GM12873 (cell line): ENCODE measurements at regions not wholly inside any gene's neighbourhood (a gene's known extent, or its start where the extent isn't known, plus 50 kb on each side); places are given as distances from the start of the nearest gene placed in this dataset.

Source experiments
- TF ChIP-seq, protein P1 (sequence below): IDR thresholded peaks from 2 replicates; pipeline ENCODE4 v1.5.1; 2012; ENCODE audit warnings: low read depth, mild to moderate bottlenecking, moderate library complexity, low read length, control low read depth; ENCODE audit not compliant: insufficient read depth; ENCODE audit errors: missing control alignments

DNA sequence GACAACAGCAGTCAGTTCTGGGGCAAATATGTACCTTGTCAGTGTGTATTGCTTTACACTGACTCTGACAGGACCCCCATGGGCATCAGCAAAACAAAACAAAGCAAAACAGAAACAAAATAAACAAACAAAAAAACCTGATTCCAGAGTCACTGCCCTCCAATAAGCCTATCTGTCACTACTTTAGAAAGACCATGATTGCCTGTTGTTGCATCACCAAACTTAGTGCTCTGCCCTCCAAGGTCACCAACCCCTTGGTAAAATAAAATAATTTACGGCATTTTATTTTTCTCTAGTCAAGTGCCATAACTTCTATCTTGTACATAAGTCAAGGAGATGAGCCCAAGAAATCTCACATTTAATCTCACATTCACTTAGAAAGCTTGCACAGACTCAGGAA is 120.9 kb upstream of the ADAMTS3 start:
- TF ChIP-seq, protein P1, sequence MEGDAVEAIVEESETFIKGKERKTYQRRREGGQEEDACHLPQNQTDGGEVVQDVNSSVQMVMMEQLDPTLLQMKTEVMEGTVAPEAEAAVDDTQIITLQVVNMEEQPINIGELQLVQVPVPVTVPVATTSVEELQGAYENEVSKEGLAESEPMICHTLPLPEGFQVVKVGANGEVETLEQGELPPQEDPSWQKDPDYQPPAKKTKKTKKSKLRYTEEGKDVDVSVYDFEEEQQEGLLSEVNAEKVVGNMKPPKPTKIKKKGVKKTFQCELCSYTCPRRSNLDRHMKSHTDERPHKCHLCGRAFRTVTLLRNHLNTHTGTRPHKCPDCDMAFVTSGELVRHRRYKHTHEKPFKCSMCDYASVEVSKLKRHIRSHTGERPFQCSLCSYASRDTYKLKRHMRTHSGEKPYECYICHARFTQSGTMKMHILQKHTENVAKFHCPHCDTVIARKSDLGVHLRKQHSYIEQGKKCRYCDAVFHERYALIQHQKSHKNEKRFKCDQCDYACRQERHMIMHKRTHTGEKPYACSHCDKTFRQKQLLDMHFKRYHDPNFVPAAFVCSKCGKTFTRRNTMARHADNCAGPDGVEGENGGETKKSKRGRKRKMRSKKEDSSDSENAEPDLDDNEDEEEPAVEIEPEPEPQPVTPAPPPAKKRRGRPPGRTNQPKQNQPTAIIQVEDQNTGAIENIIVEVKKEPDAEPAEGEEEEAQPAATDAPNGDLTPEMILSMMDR, result no peak

DNA sequence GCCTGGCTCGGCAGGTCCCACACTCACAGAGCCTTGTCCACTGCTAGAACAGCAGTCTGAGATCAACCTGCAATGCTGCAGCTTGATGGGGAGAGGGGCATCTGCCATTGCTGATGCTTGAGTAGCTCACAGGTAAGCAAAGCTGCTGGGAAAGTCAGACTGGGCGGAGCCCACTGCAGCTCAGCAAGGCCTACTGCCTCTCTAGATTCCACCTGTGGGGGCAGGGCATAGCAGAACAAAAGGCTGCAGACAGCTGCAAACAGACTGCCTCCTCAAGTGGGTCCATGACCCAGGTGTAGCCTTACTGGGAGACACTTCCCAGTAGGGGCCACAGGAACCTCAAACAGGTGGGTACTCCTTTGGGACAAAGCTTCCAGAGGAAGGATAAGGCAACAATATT is 110.6 kb upstream of the ADAMTS3 start:
- TF ChIP-seq, protein P1, result no peak

DNA sequence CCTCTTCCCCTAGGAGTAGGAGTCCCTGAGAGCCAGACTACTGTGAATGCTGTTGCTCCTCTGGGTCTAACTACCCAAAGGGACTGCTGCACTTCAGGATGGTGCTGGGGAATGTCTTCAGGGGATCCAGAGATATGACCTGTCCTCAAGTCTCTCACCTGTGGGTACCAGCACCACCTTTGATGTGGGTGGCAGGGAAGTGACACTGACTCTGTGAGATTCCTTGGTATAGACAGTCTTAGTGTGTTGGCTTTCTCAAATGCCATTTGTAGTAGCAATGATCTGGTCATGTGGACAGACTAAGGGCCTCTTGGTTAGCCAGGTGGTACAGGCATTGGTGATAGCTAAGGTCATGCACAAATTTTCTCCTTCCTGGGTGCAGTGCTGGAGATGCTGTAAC is 108.9 kb upstream of the ADAMTS3 start:
- TF ChIP-seq, protein P1, result no peak

DNA sequence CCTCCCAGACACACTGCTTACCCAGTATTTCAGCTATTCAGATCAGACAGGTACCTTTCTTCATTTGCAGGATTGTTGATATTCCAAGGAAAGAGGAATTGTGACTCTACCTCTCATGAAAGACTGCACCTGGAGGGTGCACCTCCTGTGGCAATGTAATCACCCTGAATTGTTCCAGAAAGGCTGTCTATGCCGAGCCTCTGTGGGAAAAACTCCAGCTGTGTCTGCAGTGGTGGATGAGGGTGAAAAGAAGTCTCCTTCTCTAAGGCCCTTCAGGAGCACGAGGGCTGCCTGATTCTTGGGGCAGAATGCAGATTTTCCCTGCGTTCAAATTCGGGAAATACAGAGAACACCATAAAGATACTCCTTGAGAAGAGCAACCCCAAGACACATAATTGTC is 108.2 kb upstream of the ADAMTS3 start:
- TF ChIP-seq, protein P1, result no peak

DNA sequence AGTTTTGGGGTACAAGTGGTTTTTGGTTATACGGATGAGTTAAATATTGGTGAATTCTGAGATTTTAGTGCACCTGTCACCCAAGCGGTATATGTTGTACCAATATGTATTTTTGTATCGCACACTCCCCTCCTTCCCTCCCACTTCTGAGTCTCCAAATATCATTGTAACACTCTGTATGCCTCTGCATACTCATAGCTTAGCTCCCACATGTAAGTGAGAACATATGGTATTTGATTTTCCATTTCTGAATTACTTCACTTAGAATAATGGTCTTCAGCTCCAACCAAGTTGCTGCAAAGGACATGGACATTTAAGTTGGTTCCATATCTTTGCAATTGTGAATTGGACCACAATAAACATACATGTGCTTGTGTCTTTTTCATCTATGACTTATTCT is 103.0 kb upstream of the ADAMTS3 start:
- TF ChIP-seq, protein P1, result no peak

DNA sequence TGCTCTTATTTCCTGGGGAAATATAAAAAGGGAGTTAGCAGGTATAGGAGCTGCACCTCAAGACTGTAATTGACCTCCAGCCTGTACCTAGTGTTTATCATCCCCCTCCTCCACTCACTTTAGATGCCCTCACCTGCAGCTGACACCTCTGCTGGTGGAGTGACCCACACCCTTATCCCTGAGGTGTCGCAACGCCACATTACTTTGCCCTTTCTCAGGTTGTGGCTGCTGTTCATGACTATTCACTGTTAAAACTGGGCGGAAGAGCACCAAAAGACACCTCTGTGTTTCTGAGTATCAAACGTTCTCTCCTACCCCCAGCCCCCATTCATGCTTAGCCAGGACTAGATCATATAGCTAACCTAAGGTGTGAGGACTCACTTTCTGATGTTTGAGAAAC is 101.5 kb upstream of the ADAMTS3 start:
- TF ChIP-seq, protein P1, result no peak

DNA sequence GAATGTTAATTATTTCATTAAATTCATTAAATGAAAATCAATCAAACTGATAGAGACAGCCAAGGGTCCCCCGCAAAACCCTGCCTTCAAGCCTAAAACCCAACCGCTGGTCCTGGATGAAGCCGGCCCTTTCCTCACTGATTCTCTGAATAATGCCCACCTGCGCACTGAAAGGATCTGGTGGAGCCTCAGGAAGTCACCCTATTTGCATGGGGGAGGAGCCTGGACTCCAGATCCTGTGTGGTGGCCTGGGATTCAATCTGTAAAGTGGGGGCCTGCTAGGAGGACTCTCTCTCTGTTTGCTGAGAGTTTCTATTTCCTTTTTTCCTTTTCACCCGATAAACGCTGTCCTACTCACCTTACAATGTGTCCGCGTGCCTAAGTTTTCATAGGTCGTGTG is 97.9 kb upstream of the ADAMTS3 start:
- TF ChIP-seq, protein P1, result no peak
